ENCODE measurements at regions not wholly inside any gene's neighbourhood (a gene's known extent, or its start where the extent isn't known, plus 50 kb on each side); places are given as distances from the start of the nearest gene placed in this dataset.

GRCh38 chr1:116260115-116260514, 112.9 kb upstream of the ATP1A1 start:
- peaks cover 0 to 16% of the 10 kb centered on the region in 2 experiments; a peak in 2 of 5 replicates for H3K27me3 ChIP-seq (ENCODE audit: control insufficient read depth in 1 of 2, insufficient read depth in 2 of 2, low read length in 2 of 2)
- H4K20me1 ChIP-seq (ENCODE audit: insufficient read depth, low read length): no peaks in the 10 kb centered on the region
- 0% methylated on average over 1 of the region's 1 CpG for WGBS (ENCODE audit: low lambda C conversion rate)
- no peaks in the 10 kb centered on the region for H3K36me3 ChIP-seq (replicated peaks in 1 of 2; ENCODE audit: control insufficient read depth in 1 of 2, insufficient read depth in 2 of 2, low read length in 2 of 2)
- H3K4me1 ChIP-seq (ENCODE audit: insufficient read depth, low read length): peaks cover 39% of the 10 kb centered on the region
- ChIA-PET CTCF (ENCODE audit: low intra/inter-chr PET ratio, low total read pairs) (no interaction called here), POLR2A (no interaction called here)
- no peak for TF ChIP-seq HOXD1 (CRISPR knock-in tag; IDR thresholded peaks at IDR 0.05)
- H3K4me3 ChIP-seq (replicated peaks in 1 of 3; ENCODE audit: insufficient read depth in 1 of 3, low read depth in 2 of 3, low read length in 3 of 3): no peak overlapping the region
- FAIRE-seq (no peak), DNase-seq (ENCODE audit: low spot score) (no peak), ATAC-seq (no peak)
- H2AFZ ChIP-seq (ENCODE audit: low read length): no peak overlapping the region
- H3K27ac ChIP-seq (ENCODE audit: extremely low read length, insufficient read depth, low read length): no peak overlapping the region
- no TSS peak for BruUV-seq (replicated peaks)
- H3K4me2 ChIP-seq (ENCODE audit: low read depth, low read length): no peak overlapping the region
- H3K9ac ChIP-seq (ENCODE audit: insufficient read depth, low read depth, low read length): no peak overlapping the region
- intact Hi-C loops (cut with micrococcal nuclease; ENCODE audit: unreplicated experiment) (no loop called here), in situ Hi-C loops (cut with HindIII; ENCODE audit: extremely low pct_ligation_motif_present, low pct_unique_long_range_greater_than_20kb) (loop anchor here (25.0 kb wide), 1 partner anchor 98 kb away; no protein-coding TSS in a partner anchor)
- H3K9me3 ChIP-seq (ENCODE audit: low read length): no peaks in the 10 kb centered on the region
- no peaks in the 10 kb centered on the region for H3K79me2 ChIP-seq (ENCODE audit: insufficient read depth, low read length)

DNA sequence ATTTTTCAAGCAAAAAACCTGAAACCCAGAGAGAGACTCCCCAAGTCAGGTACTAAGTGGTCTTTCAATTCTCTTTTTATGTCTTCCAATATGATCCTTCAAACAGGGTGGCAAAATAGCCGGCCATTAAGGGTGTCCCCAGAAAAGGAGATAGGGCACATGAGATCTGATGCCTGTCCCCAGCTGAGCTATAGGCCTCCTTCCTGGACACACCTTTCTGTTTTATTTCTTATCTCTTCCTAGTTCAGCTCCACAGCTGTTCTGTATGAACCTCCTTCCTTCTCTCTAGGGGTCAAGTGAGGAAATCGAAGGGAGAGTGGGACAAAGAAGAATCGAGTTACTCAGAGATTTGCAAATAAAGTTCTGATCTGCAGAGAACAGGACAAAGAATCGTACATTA, 112.4 kb upstream of the ATP1A1 start:
- WGBS (ENCODE audit: low lambda C conversion rate): 1% methylated on average over 4 of the region's 4 CpGs
- H3K27ac ChIP-seq (ENCODE audit: extremely low read length, insufficient read depth, low read length): no peak overlapping the region
- FAIRE-seq: no peak
- H4K20me1 ChIP-seq (ENCODE audit: insufficient read depth, low read length): no peaks in the 10 kb centered on the region
- POLR2A ChIA-PET: no interaction called here
- no peak for DNase-seq (ENCODE audit: low spot score)
- in situ Hi-C loops (cut with HindIII; ENCODE audit: extremely low pct_ligation_motif_present, low pct_unique_long_range_greater_than_20kb): loop anchor here (25.0 kb wide), 1 partner anchor 98 kb away; no protein-coding TSS in a partner anchor
- H3K4me3 ChIP-seq (replicated peaks in 1 of 3; ENCODE audit: insufficient read depth in 1 of 3, low read depth in 2 of 3, low read length in 3 of 3): no peak overlapping the region; a peak in 1 of 6 replicates
- peaks cover 0 to 13% of the 10 kb centered on the region in 2 experiments; a peak in 2 of 5 replicates for H3K27me3 ChIP-seq (ENCODE audit: control insufficient read depth in 1 of 2, insufficient read depth in 2 of 2, low read length in 2 of 2)
- no TSS peak for BruUV-seq (replicated peaks)
- H3K4me2 ChIP-seq (ENCODE audit: low read depth, low read length): peak overlapping the region; percentile 43
- no peaks in the 10 kb centered on the region for H3K36me3 ChIP-seq (replicated peaks in 1 of 2; ENCODE audit: control insufficient read depth in 1 of 2, insufficient read depth in 2 of 2, low read length in 2 of 2)
- ATAC-seq: no peak; the same call in 2 of the 3 replicates
- CTCF ChIA-PET (ENCODE audit: low intra/inter-chr PET ratio, low total read pairs): no interaction called here
- no peak overlapping the region for H2AFZ ChIP-seq (ENCODE audit: low read length)
- intact Hi-C loops (cut with micrococcal nuclease; ENCODE audit: unreplicated experiment): no loop called here
- no peaks in the 10 kb centered on the region for H3K9me3 ChIP-seq (ENCODE audit: low read length)
- H3K4me1 ChIP-seq (ENCODE audit: insufficient read depth, low read length): peaks cover 39% of the 10 kb centered on the region
- H3K79me2 ChIP-seq (ENCODE audit: insufficient read depth, low read length): no peaks in the 10 kb centered on the region
- no peak overlapping the region for H3K9ac ChIP-seq (ENCODE audit: insufficient read depth, low read depth, low read length)
- TF ChIP-seq HNF4G (IDR thresholded peaks at IDR 0.05; ENCODE audit: borderline replicate concordance, low read depth, low read length) (no peak), HNF4G (CRISPR knock-in tag; IDR thresholded peaks at IDR 0.05; ENCODE audit: borderline replicate concordance, low read depth) (no peak), HDAC2 (CRISPR knock-in tag; IDR thresholded peaks at IDR 0.05) (no peak), ZNF776 (CRISPR knock-in tag; IDR thresholded peaks at IDR 0.05) (no peak), TRAFD1 (CRISPR knock-in tag; IDR thresholded peaks at IDR 0.05; ENCODE audit: borderline replicate concordance) (no peak), POLR2AphosphoS2 (IDR thresholded peaks at IDR 0.05; ENCODE audit: low read depth, low read length) (no peak), WIZ (CRISPR knock-in tag; IDR thresholded peaks at IDR 0.05) (no peak), ZSCAN21 (CRISPR knock-in tag; IDR thresholded peaks at IDR 0.05; ENCODE audit: borderline replicate concordance) (no peak), MAF1 (CRISPR knock-in tag; IDR thresholded peaks at IDR 0.05; ENCODE audit: borderline replicate concordance) (no peak), ZNF335 (CRISPR knock-in tag; IDR thresholded peaks at IDR 0.05) (no peak), ZNF772 (CRISPR knock-in tag; IDR thresholded peaks at IDR 0.05) (no peak), JUN (CRISPR knock-in tag; IDR thresholded peaks at IDR 0.05) (no peak), NAIF1 (CRISPR knock-in tag; IDR thresholded peaks at IDR 0.05; ENCODE audit: borderline replicate concordance) (no peak), ZNF234 (CRISPR knock-in tag; conservative IDR thresholded peaks at IDR 0.05) (no peak), CREB1 (IDR thresholded peaks at IDR 0.05) (no peak), CREB1 (CRISPR knock-in tag; IDR thresholded peaks at IDR 0.05) (no peak), CEBPB (IDR thresholded peaks at IDR 0.05; ENCODE audit: borderline replicate concordance, low read depth, low read length) (no peak)
- TF ChIP-seq, protein P1, sequence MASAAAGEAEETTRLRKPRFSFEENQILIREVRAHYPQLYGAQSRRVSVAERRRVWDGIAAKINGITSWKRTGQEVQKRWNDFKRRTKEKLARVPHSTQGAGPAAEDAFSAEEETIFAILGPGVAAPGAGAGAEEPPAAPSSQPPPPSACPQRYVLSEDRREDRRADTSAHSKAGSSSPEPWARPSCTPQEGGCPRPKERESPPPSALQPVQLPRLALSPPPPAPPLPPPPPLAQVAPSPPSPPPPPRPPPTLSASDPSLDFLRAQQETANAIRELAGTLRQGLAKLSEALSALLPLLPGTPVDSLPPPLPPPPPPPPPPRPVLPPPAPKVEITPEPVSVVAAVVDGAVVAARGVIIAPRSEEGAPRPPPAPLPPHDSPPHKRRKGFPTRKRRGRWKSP (CRISPR knock-in tag; IDR thresholded peaks at IDR 0.05): no peak
